ENCODE measurements at regions not wholly inside any gene's neighbourhood (a gene's known extent, or its start where the extent isn't known, plus 50 kb on each side); places are given as distances from the start of the nearest gene placed in this dataset.

- no peak for TF ChIP-seq POU2F2 (IDR thresholded peaks at IDR 0.05; ENCODE audit: borderline replicate concordance, low read depth, low read length)
Observed at GRCh38 chr7:133196856-133197612, 55.8 kb upstream of the EXOC4 start (continued).

- H3K27ac ChIP-seq (ENCODE audit: control insufficient read depth, insufficient read depth): no peak overlapping the region
- TF ChIP-seq BCLAF1 (IDR thresholded peaks at IDR 0.05) (no peak), NR2C2 (IDR thresholded peaks at IDR 0.05; ENCODE audit: borderline replicate concordance, control insufficient read depth, insufficient read length, low read depth) (no peak), RELA (IDR thresholded peaks at IDR 0.05; ENCODE audit: borderline replicate concordance, partially characterized antibody) (no peak), SUPT20H (IDR thresholded peaks at IDR 0.05; ENCODE audit: borderline replicate concordance, control insufficient read depth, low read depth, low read length) (no peak), KAT2A (conservative IDR thresholded peaks at IDR 0.05; ENCODE audit: control insufficient read depth, low read depth, low read length) (no peak), SMAD5 (IDR thresholded peaks at IDR 0.05; ENCODE audit: low read depth) (no peak), MAX (IDR thresholded peaks at IDR 0.05; ENCODE audit: low read depth, low read length) (no peak), ZNF592 (IDR thresholded peaks at IDR 0.05) (no peak)
- BruUV-seq (replicated peaks): no TSS peak
- FAIRE-seq: no peak
- in situ Hi-C loops (cut with MboI) (no loop called here), intact Hi-C loops (cut with micrococcal nuclease; ENCODE audit: unreplicated experiment) (no loop called here)
- H3K9ac ChIP-seq (ENCODE audit: control insufficient read depth, insufficient read depth, low read length): no peak overlapping the region
- no peaks in the 10 kb centered on the region for H4K20me1 ChIP-seq (ENCODE audit: control insufficient read depth, insufficient read depth)
- H2AFZ ChIP-seq (ENCODE audit: control insufficient read depth, low read depth, low read length): no peak overlapping the region
- no peak for DNase-seq (ENCODE audit: low read depth, low spot score)
- ChIA-PET CTCF (no interaction called here), SMC1A (ENCODE audit: uncharacterized antibody, unreplicated experiment) (no interaction called here), RAD21 (ENCODE audit: unreplicated experiment) (no interaction called here), POLR2A (no interaction called here)
- H3K27me3 ChIP-seq (replicated peaks in 1 of 2; ENCODE audit: control insufficient read depth in 2 of 2, insufficient read depth in 2 of 2, low read length in 1 of 2): 0 out of 4 replicates have a peak, but pooled peaks cover 0 to 2% of the 10 kb centered on the region in 2 experiments
- no peaks in the 10 kb centered on the region for H3K36me3 ChIP-seq (ENCODE audit: control insufficient read depth in 2 of 2, insufficient read depth in 2 of 2, low read length in 1 of 2)
- 14% methylated on average over 4 of the region's 4 CpGs for WGBS (ENCODE audit: insufficient coverage, insufficient replicate concordance, low lambda C conversion rate, missing lambda C conversion rate)
- H3K79me2 ChIP-seq (ENCODE audit: control insufficient read depth, insufficient read depth, low read length): no peaks in the 10 kb centered on the region
- no peak overlapping the region for H3K4me3 ChIP-seq
- H3K4me2 ChIP-seq (ENCODE audit: control insufficient read depth, insufficient read depth): no peak overlapping the region
- peaks cover 2% of the 10 kb centered on the region; the same call in 2 of the 3 replicates for H3K9me3 ChIP-seq (replicated peaks; ENCODE audit: control insufficient read depth, insufficient read depth, low read length)
- no peak for ATAC-seq
- no peaks in the 10 kb centered on the region for H3K4me1 ChIP-seq (ENCODE audit: control insufficient read depth, insufficient read depth, low read length)
Observed at GRCh38 chr7:133197972-133198544, 54.8 kb upstream of the EXOC4 start.

Data from GM12878 (cell line).